ENCODE measurements at regions not wholly inside any gene's neighbourhood (a gene's known extent, or its start where the extent isn't known, plus 50 kb on each side); places are given as distances from the start of the nearest gene placed in this dataset.
"Not testable (repeated sequence)": the region's sequence is repeated elsewhere in the genome, so short reads cannot be mapped to it uniquely, and the experiment has no call there.

DNA sequence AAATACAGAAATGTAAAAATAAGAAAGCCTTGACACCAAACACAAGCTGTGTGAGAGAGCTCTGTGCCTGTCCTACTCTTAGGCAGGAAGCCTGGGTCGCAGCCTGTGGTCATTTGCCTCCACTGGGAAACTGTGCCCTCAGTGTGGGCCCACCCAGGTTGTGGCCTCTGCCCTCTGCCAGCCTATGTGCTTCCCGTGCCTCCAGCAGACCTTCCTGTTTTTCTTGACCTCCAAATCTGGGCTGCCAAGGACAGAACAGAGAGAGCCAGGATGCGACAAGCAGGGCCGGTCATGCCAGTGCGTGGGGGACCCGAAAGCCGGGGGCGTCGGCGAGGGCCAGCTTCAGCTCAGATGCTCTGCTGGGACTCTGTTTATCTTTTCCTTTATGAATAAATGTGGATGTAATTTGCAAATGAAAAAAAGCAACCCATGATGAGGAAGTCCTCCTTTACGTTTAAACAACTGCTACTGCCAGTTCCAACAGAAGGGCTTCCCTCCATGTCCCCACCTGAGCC, 189.2 kb upstream of the EXOC2 start:
- no peak for DNase-seq

DNA sequence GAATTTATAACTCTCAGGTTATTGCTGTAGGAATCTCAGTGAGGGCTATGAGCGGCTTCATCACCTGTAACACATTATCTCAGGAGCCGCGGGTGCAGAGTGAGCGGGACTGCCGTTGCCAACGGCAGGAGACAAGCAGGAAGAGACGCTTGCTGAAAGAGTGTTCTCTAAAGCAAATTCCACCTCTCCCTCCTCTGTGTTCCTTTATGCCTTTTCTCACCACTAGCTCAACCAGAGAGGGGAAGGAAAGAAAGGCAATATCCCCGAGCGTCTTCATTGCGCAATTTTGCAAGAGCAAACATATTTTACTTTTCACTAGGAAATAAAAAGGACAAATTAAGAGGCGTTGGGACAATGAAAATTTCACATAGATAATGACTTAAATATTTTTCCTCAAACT, 185.2 kb upstream of the EXOC2 start:
- DNase-seq = no peak

DNA sequence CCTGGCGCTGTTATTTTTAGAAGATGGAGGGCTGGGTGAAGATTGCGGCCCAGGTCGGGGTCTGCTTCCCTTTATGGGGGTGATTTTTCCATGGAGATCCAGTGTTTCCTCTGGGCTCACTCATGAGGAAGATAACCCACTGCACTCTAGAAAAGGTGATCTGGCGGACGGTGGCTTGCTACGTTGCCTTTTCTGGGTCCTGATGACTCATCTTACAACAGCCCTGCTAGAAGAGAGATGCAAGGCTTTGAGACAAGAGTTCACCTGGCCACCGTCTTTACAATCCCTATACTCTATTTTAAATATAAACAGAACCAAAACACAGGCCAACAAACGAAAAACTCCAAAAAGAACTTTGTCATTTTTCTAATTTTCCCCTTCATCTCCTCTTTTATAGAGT, 182.1 kb upstream of the EXOC2 start:
- no peak for DNase-seq

DNA sequence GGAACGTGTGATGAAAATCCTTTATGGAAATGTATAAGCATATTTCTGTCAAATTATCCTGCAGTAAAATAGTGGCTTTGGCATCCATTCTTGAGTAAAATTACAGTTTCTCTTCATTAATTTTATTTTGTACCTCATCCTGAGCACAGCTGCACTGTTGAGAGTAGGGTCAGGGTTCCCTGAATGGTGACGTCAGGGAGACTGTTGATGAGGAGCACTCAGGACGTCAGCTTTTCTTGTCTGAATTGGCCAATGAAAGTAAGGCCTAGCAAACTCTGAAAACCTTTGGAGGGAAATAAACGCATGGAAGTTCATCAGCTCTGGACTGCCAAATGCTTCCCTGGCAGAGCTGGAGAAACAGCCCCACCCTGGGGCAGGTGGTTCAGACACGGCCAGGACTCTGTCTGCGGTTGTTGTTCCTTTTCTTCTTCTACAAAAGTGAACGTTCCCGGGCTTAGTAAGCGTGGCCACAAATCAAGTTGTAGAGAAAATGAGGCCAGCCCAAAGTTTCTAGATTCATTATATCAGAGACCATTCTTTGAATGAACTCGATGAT, 179.7 kb upstream of the EXOC2 start:
- no peak for DNase-seq

DNA sequence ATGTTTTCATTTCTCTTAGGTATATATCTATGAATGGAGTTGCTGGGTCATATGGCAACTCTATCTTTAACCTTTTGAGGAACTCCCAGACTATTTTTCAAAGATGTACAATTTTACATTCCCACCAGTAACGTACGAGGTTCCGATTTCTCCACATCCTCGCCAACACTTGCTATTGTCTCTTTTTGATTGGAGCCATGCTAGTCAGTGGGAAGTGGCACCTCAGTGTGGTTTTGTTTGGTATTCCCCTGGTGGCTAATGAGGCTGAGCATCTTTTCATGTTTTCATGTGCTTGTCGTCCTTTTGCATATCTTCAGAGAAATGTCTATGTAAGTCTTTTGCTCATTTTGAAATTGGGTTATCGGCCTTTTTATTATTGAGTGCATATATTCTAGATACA, 178.6 kb upstream of the EXOC2 start:
- DNase-seq = no peak

DNA sequence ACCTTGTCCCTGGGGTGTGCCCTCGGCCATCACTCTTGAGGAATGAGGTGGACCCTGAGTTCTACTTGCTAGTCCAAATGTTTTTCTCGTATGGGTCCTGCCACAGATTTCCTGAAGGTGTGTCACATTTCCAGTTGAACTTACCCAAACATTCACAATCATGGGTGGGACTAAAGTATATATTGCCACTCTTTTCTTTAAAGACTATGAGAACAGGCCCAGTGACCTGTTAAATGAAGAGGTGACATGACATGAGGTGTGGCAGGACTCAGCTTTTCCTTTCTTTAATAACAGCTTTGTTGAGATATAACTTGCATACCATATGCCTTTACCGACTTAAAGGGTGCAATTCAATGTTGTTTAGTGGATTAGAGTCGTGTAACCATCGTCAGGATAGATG, 177.2 kb upstream of the EXOC2 start:
- no peak for DNase-seq

DNA sequence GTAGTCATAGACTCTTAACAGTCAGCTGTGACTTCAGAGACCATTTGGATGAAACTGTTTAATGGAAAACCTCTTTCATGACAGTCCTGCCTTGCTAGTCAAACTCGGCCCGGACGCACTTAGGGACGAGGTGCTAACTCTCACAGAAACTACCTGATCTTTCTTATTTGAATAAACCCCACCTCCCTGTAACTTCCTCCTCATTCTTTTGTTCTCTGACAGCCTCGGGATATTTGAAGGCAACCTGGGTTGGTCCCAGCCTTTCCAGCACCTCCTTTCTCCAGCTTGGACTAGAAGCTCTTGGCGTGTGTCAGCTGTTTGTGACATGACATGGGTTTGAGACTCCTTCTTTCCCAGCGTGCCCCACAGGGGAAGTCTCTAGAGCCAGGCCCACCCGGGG, 175.3 kb upstream of the EXOC2 start:
- DNase-seq = no peak

DNA sequence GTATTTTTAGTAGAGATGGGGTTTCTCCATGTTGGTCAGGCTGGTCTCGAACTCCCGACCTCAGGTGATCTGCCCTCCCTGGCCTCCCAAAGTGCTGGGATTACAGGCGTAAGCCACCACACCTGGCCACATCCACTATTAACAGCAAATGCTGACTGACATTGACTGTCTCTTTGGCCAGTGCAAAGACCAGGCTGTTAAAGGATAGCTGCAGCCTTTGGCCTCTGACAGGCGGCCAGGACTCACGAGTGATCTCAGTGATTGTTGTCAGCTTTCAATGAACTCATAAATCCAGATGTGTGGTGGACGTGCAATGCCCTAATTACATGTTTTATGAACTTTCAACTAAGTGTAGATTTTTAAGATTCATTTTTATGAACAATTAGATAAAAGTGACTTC, 174.4 kb upstream of the EXOC2 start:
- DNase-seq = no peak

DNA sequence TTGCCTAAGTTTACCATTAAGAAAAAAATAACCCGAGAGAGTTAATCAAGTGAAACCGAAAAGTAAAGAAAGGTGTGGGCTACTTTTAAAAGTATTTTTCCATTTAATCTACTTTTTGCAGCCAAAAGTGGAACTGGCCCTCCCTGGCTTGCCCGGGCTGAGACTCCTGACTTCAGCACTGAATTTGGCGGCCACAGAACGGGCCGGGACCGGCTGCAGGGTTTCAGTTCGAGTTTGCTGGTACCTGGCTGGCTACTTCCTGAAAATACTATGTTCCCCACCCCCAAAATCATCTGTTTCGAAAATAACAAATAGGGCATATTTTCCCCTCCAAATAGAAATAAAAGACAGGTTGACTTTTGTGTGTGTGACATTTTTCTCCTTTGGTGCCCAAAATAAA, 173.4 kb upstream of the EXOC2 start:
- no peak for DNase-seq

DNA sequence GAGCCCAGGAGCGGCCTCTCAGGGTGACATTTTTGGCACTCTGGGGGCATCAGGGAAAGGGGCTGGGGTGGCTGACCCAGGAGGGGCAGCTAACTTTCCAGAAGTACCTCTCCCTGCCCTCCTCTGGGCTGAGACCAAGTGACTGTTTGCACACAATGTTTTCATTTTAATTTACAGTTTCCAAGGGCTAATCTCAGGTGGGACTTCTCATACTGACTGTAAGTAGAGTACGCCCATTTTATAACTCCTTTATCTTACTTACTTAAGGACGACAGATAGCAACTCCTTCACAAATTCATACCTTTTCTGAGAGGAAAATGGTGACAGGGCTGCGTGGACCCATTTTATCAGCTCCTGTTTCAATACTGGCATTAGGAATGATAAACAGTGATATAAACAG, 172.9 kb upstream of the EXOC2 start:
- DNase-seq = no peak

DNA sequence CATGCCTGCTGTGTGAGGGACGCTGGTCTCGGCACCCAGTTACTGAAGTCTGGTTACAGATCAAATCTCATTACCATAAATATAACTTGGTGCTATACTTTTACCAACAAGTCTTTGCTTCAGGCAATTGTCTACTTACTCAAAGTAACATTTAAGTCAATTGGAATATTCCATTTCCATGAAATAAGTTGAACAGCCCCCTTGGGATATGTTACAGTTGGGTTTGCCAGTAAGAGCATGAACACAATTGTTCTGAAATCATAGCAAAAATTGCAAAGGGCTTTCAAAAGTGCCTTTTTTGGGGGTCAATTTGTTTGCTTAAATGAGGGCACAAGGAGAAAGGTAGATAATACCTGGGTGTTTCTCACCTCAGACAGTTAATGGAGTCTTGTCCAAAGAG, 170.9 kb upstream of the EXOC2 start:
- DNase-seq = no peak

DNA sequence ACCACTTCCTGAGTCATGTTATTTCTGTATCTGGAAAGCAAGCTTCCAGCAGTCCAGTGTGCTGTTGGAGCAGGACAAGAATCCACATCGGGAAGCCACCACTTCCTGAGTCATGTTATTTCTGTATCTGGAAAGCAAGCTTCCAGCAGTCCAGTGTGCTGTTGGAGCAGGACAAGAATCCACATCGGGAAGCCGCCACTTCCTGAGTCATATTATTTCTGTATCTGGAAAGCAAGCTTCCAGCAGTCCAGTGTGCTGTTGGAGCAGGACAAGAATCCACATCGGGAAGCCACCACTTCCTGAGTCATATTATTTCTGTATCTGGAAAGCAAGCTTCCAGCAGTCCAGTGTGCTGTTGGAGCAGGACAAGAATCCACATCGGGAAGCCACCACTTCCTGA, 170.2 kb upstream of the EXOC2 start:
- DNase-seq = not testable (repeated sequence)

DNA sequence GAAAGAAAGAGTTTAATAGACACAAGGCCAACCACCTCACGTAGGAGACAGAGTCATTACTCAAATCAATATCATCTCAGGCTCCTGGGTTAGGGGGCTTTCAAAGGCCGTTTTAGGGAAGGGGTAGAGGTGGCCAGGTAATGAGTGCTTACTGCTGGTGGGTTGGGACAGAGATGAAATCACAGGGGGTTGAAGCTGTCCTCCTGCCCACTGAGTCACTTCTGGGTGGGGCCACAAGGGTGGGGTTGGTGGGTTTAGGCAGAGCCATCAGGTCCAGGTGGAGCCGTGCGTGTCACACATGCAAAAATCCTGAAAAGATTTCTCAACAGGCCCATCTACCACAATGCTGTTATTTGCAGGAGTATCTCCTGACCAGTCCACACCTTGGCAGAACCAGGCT, 167.0 kb upstream of the EXOC2 start:
- DNase-seq = no peak

DNA sequence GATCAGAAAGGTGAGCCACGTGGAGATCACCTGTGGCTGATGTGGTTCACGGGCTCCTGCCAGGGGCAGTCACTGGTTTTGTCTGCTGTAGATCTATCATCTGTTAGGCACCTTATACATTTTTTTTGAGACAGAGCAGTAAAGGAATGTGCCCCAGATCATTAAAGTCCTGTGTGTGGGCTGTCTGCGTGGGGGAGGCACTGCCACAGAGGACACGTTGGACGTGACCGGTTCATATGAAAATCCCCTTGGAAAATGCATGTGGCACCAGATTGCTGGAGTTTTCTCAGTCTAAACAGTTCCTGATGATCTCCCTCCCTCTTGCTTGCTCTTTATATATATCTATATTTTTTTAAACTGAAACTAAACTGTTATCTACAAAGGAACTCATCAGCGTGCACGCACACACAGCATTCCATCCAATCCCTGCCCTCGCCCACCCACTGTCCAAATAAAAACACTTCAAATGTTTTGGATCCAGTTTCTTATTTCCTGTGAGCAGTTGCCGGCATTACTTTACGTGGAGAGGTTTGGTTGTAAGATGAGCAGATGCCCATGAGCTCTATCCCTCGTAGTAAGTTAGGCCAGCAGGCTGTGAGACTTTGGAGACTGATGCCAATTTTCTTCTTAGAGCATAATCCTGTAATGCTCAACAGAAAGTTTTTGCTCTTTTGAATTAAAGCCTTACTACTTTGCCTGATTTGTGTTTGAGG, 161.6 kb upstream of the EXOC2 start:
- DNase-seq = no peak

DNA sequence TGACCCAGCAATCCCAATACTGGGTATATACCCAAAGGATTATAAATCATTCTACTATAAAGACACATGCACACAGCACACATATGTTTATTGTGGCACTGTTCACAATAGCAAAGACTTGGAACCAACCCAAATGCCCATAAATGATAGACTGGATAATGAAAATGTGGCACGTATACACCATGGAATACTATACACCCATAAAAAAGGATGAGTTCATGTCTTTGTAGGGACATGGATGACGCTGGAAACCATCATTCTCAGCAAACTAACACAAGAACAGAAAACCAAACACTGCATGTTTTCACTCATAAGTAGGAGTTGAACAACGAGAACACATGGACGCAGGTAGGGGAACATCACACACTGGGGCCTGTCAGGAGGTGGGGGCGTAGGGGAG, 159.3 kb upstream of the EXOC2 start:
- DNase-seq = not testable (repeated sequence)

DNA sequence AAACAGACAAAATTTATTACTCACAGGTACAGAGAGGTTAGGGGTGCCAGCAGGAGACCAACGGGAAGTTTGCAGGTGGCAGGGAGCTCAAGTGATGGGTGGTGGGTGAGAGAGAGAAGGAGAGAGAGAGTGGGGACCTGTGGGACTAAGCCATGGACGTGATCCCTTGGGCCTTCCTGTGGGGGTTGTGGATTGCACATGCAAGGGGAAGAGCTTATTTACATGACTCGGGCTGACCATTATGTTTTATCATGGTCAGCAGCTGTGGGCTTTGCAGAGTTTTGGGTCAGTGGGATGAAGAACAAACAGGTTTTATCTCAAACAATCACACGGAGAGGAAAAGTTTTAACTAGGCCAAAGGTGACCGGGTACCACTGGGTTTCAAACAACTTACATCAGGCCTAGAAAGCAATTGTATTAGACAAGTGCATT, 156.2 kb upstream of the EXOC2 start:
- DNase-seq = no peak

DNA sequence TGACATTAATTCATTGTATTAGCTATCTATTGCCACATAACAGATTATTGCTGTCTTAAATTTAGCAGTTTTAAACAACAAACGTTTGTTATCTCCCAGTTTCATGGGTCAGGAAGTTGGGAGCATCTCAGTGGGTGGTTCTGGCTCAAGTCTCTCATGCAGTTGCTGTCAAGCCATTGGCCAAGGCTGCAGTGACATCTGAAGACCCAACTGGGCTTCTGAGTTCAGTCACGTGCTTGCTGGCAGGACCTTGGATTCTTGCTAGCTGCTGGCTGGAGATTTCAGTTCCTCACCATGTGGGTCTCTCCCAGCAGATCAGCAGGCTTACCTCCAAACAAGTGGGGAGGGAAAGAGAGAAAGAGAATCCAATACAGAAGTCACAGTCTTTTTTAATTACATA, 152.6 kb upstream of the EXOC2 start:
- no peak for DNase-seq

DNA sequence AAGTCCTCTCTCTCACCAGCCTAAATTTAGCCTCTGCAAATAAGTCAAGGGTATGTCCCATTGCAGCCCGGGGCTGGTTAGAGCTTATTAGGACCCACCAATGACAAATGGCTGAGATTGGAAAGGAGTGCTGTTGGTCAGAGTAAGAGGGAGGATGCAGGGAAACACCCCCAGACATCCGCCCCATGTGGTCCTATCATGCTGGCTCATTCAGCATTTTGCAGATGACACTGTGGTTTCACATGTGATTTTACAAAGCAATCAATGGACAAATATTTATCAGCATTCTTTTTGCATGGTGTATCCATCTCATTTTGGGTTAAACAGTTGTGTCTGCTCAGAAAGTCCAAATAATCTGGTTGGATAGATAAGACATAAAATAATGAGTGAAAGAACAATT, 152.2 kb upstream of the EXOC2 start:
- no peak for DNase-seq

DNA sequence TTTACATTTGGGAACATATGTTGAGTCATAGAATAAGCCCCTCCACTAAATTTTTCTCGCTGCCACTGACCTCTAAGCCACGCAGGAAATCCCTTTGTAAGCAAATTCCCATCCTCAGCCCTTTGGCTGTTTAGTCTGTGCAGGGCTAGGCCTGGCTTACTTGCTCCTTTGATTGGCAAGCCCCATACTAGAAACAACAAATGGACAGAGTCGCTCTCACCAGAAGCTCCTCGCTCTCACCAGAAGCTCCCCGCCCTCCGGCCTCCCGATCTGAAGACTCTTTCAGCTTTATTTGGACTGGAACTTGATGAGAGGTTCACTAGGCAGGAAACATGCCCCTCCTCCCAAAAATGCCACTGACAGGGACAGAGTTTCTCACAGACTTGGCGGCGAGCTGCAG, 149.2 kb upstream of the EXOC2 start:
- no peak for DNase-seq

DNA sequence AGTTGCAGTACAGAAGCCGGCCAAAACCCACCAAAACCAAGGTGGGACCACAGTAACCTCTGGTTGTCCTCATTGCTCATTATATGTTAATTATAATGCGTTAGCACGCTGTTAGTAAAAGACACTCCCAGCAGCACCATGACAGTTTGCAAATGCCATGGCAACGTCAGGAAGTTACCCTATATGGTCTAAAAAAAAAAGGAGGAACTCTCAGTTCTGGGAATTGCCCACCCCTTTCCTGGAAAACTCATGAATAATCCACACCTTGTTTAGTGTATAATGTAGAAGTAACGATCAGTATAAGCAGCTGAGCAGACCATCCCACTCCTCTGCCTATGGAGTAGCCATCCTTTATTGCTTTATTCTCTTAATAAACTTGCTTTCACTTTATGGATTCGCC, 148.6 kb upstream of the EXOC2 start:
- DNase-seq = no peak

DNA sequence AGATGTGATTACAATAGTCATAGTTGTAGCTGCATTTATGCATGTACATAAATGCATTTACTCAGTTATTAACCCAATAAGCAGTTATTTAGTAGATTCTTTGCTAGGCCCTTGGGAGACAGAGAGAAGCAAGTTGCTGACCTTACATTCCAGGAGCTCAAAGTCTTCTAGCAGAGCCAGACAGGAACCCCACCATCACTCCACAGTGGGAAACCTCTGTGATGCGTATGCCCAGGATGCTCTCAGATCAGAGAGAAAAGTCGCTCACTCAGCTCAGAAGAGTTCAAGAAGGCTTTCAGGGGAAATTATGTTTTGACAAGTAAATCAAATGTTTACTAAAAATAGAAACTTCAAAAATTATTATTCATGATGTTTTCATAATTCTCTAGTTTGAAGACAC, 146.3 kb upstream of the EXOC2 start:
- DNase-seq = no peak

DNA sequence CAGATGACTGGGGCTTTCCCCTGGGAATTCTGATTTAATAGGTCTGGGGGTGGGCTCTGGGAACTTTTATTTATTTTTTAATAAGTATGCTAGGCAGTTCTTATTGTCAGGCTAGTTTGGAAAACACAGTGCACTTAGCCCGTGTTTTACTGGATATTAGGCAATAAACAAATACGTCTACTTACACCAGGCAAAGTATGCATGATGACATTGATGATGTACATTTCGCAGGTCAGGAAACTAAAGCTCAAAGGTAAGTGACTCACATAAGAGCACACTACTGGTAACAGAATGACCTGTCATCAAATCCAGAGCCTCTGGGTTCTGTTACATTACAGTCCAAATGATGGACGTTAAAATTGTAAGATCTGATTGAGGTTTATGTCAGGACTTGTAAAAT, 144.4 kb upstream of the EXOC2 start:
- DNase-seq = no peak

DNA sequence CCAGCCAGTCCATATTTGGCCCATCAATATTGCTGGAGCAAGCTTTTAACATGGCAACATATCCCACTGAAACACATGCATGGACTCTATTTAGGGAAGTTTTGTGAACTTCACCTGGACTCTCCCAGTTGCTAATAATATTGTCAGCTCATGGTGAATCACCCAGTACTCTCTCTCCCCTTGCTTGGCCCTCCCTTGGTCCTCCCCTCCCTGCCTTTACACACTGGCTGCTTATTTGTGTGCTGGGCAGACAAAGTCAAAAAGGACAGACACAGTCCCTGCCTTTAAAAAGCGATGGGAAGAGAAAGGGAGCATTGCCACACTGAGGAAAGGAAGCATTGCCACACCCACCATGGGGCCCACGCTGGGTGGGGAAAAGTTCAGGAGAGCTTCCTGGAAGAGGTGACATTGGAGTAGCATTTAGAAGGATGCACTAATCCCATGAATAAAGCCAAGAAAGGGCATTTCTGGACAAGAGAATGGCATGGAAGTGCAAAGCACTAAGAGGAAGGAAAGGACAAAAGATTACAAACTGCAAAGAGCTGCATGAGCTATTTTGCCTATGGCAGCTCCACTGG, 143.4 kb upstream of the EXOC2 start:
- DNase-seq = no peak

DNA sequence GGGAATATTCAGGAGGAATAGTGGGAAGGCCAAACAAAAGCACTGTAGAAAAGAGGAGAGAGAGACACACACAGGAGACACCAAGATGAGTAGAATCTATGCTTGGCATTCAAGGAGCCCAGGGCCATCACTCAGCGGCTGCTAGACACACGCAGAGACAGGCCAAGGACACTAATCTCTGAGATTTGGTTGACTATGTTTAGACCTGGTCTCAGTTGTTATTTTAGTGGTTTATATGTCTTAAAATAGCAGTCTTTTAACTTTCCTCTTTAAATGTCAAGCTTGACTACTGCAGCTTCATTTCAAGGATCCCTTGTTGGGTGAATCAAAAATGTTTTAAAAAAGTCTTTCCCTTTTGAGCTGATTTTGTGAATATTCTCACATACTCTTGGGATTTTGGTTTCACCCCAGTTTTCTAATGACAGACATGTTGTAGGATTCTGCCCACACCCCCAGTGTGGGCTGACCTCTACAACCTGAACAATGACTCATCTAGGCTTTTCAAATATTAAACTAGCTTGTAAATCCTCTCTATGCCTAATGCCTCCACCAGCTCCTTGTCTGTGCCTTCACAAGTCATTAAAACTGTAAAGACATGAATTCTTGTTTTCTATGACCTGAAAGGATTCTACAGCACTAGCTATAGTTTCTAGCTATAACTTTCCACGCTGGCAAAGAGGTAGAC, 142.7 kb upstream of the EXOC2 start:
- no peak for DNase-seq

Measured in activated CD8-positive, alpha-beta memory T cell treated with anti-CD3 and anti-CD28 coated beads, Interleukin-2, amount 50 U/mL, for 4 hours (primary cell).